Gastrocnemius medialis (tissue), 4 donors: ENCODE measurements at regions not wholly inside any gene's neighbourhood (a gene's known extent, or its start where the extent isn't known, plus 50 kb on each side); places are given as distances from the start of the nearest gene placed in this dataset.

Experiments used
- POLR2A ChIP-seq, 2 donors: fragments of 450-650 bp; IDR thresholded peaks; one replicate each; pipeline ENCODE4 v1.6.1; 2017; ENCODE audit warnings: antibody characterized with exemption in 2 of 2, mild to moderate bottlenecking in 2 of 2, moderate library complexity in 2 of 2
- TF ChIP-seq, protein P1 (sequence below), 5 experiments: fragments of 450-650 bp in 3 of 5; fragments of 200-600 bp in 2 of 5; sonication (generic) in 2 of 5; IDR thresholded peaks in 4 of 5; conservative IDR thresholded peaks in 1 of 5; 1 replicate in 4 of 5; 2 replicates in 1 of 5; pipeline ENCODE4 v1.5.1; 2016 to 2019; ENCODE audit warnings: antibody characterized with exemption in 5 of 5, mild to moderate bottlenecking in 3 of 5, moderate library complexity in 3 of 5

DNA sequence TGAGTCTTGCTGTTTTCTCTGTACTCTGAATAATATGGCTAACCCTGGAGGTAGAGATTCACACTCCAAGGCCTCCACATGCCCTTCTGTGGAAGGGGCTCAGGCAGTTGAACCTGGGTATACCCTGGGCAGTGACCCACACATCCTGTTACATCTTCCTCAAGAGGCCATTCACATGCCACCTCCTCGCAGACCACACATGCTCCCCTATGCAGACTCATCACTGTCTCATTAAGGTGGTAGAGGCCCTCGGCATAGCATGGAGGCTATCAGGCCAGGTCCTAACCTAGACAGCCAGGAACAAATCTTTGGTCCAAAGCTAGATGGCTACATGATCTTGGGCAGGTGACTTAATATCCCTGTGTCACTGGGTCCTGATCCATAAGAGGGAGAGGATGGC, 363.9 kb upstream of the ZNF507 start:
- no peak for TF ChIP-seq POLR2A (IDR thresholded peaks at IDR 0.05)
- TF ChIP-seq, protein P1, sequence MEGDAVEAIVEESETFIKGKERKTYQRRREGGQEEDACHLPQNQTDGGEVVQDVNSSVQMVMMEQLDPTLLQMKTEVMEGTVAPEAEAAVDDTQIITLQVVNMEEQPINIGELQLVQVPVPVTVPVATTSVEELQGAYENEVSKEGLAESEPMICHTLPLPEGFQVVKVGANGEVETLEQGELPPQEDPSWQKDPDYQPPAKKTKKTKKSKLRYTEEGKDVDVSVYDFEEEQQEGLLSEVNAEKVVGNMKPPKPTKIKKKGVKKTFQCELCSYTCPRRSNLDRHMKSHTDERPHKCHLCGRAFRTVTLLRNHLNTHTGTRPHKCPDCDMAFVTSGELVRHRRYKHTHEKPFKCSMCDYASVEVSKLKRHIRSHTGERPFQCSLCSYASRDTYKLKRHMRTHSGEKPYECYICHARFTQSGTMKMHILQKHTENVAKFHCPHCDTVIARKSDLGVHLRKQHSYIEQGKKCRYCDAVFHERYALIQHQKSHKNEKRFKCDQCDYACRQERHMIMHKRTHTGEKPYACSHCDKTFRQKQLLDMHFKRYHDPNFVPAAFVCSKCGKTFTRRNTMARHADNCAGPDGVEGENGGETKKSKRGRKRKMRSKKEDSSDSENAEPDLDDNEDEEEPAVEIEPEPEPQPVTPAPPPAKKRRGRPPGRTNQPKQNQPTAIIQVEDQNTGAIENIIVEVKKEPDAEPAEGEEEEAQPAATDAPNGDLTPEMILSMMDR (IDR thresholded peaks at IDR 0.05 in 4 of 5, conservative IDR thresholded peaks at IDR 0.05 in 1 of 5): no peak
